22Rv1 (cell line): ENCODE measurements at regions not wholly inside any gene's neighbourhood (a gene's known extent, or its start where the extent isn't known, plus 50 kb on each side); places are given as distances from the start of the nearest gene placed in this dataset.

Experiments used
- ZFX ChIP-seq: fragments of 450-650 bp; IDR thresholded peaks from 2 replicates; pipeline ENCODE4 v1.6.1; 2017; ENCODE audit warnings: antibody characterized with exemption, borderline replicate concordance
- TF ChIP-seq, protein P1 (sequence below): fragments of 450-650 bp; IDR thresholded peaks from 2 replicates; pipeline ENCODE4 v1.5.1; 2017; ENCODE audit warnings: mild to moderate bottlenecking

DNA sequence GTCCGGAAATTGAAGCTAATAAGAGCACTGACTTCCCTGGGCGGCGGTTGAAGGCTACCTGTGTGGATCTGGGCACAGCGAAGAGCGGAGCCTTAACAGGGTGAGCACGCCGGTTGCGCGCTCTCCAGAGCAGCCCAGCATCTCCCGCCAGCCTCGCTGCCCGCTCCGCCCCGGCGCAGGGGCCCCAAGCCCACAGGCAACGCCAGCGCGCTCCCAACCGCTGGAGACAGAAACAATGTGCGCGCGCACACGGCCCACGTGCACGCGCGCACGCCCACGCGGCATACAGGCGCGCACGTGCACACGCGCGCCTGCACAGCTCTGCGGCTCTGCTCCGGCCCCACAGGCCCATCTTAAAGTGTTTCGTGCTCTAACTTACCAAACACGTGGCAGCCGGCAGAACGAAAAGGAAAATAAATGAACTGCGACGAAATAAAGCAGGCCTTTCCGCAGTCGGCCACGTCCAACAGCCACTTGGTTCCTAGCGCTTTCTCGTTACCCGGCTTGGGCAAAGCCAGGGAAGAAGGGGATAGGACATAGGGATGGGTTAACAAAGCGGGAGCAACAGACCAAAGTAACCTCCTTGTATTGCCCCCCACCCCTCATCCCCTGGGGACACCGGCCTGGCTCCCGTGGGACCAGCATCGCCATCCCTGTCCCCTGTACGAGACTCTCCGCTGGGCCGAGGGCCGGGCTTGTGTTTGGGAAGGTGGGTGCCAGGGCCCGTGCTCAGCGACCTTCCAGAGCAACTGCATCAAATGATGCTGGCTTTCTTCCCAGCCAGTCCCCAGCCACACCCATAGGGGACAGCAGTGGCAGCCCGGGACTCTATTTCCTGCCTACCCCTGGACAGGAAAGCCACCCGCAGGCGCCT is 203.7 kb downstream of the ABHD5 start:
- TF ChIP-seq, protein P1, sequence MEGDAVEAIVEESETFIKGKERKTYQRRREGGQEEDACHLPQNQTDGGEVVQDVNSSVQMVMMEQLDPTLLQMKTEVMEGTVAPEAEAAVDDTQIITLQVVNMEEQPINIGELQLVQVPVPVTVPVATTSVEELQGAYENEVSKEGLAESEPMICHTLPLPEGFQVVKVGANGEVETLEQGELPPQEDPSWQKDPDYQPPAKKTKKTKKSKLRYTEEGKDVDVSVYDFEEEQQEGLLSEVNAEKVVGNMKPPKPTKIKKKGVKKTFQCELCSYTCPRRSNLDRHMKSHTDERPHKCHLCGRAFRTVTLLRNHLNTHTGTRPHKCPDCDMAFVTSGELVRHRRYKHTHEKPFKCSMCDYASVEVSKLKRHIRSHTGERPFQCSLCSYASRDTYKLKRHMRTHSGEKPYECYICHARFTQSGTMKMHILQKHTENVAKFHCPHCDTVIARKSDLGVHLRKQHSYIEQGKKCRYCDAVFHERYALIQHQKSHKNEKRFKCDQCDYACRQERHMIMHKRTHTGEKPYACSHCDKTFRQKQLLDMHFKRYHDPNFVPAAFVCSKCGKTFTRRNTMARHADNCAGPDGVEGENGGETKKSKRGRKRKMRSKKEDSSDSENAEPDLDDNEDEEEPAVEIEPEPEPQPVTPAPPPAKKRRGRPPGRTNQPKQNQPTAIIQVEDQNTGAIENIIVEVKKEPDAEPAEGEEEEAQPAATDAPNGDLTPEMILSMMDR = no peak
- TF ChIP-seq ZFX = no peak
